ENCODE measurements at regions not wholly inside any gene's neighbourhood (a gene's known extent, or its start where the extent isn't known, plus 50 kb on each side); places are given as distances from the start of the nearest gene placed in this dataset.

DNA sequence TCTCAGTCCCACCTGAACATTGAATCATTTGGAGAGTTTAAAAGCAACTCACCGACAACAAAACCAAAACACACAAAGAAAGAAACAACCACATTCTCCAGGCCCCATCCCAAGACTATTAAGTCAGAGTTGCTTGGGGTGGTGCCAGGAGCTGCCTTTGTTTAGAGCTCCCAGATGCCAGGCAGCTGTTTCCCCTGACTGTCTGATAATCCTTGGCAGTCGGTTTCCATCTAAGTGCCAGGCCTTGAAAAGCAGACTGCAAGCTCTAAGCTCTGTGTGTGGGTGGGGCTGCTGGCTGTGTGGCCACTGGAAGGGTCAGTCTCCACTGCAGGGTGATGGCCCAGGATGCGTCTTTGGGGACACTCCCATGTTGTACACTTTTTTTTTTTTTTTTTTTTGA, 255.3 kb upstream of the AGAP1 start:
- Mint-ChIP-seq H3K4me1 (0 out of 3 replicates have a peak, but pooled peaks cover 2% of the 10 kb centered on the region), H3K4me3 (no peak overlapping the region), H3K27me3 (ENCODE audit: insufficient read depth, low read depth, poor library complexity) (peaks cover 2% of the 10 kb centered on the region), H3K36me3 (ENCODE audit: low read depth) (no peaks in the 10 kb centered on the region), H3K27ac (no peak overlapping the region), H3K9me3 (no peaks in the 10 kb centered on the region)
- ATAC-seq (no peak), DNase-seq (ENCODE audit: low spot score) (no peak)
- Histone ChIP-seq H3K79me2 (replicated peaks; ENCODE audit: insufficient read depth) (no peaks in the 10 kb centered on the region), H3K27ac (ENCODE audit: low read depth) (no peak overlapping the region), H2AFZ (no peak overlapping the region; the same call in 1 of the 2 replicates), H4K20me1 (replicated peaks; ENCODE audit: insufficient read depth) (no peaks in the 10 kb centered on the region), H3K4me1 (ENCODE audit: insufficient read depth) (no peaks in the 10 kb centered on the region), H3K27me3 (ENCODE audit: insufficient read depth) (no peaks in the 10 kb centered on the region), H3K9me2 (ENCODE audit: insufficient read depth) (no peaks in the 10 kb centered on the region), H3F3A (replicated peaks; ENCODE audit: low read depth) (no peaks in the 10 kb centered on the region), H3K4me2 (no peak overlapping the region), H3K4me3 (no peak overlapping the region), H3K36me3 (ENCODE audit: insufficient read depth) (no peaks in the 10 kb centered on the region)
- no peak for TF ChIP-seq CREB1 (CRISPR knock-in tag; IDR thresholded peaks at IDR 0.05; ENCODE audit: low read depth)
- no peak for TF ChIP-seq NANOG (IDR thresholded peaks at IDR 0.05; ENCODE audit: borderline replicate concordance)
- no peak for TF ChIP-seq JUNB (IDR thresholded peaks at IDR 0.05; ENCODE audit: unreplicated experiment)
- TF ChIP-seq, protein P1, sequence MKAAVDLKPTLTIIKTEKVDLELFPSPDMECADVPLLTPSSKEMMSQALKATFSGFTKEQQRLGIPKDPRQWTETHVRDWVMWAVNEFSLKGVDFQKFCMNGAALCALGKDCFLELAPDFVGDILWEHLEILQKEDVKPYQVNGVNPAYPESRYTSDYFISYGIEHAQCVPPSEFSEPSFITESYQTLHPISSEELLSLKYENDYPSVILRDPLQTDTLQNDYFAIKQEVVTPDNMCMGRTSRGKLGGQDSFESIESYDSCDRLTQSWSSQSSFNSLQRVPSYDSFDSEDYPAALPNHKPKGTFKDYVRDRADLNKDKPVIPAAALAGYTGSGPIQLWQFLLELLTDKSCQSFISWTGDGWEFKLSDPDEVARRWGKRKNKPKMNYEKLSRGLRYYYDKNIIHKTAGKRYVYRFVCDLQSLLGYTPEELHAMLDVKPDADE (IDR thresholded peaks at IDR 0.05) = no peak
- no peak for TF ChIP-seq REST (IDR thresholded peaks at IDR 0.05; ENCODE audit: unreplicated experiment)
- no peak for TF ChIP-seq EZH2phosphoT487 (IDR thresholded peaks at IDR 0.05; ENCODE audit: unreplicated experiment)
- TF ChIP-seq STAT1 (IDR thresholded peaks at IDR 0.05; ENCODE audit: unreplicated experiment) = no peak
- TF ChIP-seq, protein P2, sequence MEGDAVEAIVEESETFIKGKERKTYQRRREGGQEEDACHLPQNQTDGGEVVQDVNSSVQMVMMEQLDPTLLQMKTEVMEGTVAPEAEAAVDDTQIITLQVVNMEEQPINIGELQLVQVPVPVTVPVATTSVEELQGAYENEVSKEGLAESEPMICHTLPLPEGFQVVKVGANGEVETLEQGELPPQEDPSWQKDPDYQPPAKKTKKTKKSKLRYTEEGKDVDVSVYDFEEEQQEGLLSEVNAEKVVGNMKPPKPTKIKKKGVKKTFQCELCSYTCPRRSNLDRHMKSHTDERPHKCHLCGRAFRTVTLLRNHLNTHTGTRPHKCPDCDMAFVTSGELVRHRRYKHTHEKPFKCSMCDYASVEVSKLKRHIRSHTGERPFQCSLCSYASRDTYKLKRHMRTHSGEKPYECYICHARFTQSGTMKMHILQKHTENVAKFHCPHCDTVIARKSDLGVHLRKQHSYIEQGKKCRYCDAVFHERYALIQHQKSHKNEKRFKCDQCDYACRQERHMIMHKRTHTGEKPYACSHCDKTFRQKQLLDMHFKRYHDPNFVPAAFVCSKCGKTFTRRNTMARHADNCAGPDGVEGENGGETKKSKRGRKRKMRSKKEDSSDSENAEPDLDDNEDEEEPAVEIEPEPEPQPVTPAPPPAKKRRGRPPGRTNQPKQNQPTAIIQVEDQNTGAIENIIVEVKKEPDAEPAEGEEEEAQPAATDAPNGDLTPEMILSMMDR (conservative IDR thresholded peaks at IDR 0.05; ENCODE audit: low read depth in 2 of 2) = no peak

DNA sequence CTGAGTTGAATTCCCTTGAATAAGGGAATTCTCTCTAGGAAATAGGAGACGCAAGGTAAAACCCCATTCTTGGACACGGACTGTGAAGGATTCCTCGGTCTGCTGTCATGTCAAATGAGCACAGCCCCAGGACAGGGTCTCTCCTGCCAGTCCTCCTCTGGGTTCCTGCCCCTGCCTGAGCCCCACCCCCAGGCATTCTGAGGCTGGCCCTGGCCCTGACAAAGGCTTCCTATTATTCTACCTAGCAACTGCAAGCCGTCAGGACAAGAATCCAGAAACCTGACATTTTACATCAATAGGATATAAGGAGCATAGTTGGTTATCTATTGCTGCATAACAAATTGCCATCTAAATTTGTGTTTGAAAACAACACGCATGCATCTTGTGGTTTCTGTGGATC, 253.3 kb upstream of the AGAP1 start:
- no peaks in the 10 kb centered on the region for H3K36me3 ChIP-seq (ENCODE audit: insufficient read depth)
- H3K4me1 Mint-ChIP-seq = 0 out of 3 replicates have a peak, but pooled peaks cover 2% of the 10 kb centered on the region
- no peak overlapping the region for H2AFZ ChIP-seq
- H3K36me3 Mint-ChIP-seq (ENCODE audit: low read depth) = no peaks in the 10 kb centered on the region
- no peaks in the 10 kb centered on the region for H4K20me1 ChIP-seq (replicated peaks; ENCODE audit: insufficient read depth)
- H3K27ac Mint-ChIP-seq = no peak overlapping the region
- DNase-seq (ENCODE audit: low spot score) = no peak
- H3K4me3 Mint-ChIP-seq = no peak overlapping the region
- no peaks in the 10 kb centered on the region for H3K4me1 ChIP-seq (ENCODE audit: insufficient read depth)
- H3K4me2 ChIP-seq = no peak overlapping the region
- no peaks in the 10 kb centered on the region for H3F3A ChIP-seq (replicated peaks; ENCODE audit: low read depth)
- no peaks in the 10 kb centered on the region for H3K79me2 ChIP-seq (replicated peaks; ENCODE audit: insufficient read depth)
- no peaks in the 10 kb centered on the region for H3K9me2 ChIP-seq (ENCODE audit: insufficient read depth)
- peaks cover 4% of the 10 kb centered on the region for H3K27me3 Mint-ChIP-seq (ENCODE audit: insufficient read depth, low read depth, poor library complexity)
- H3K4me3 ChIP-seq = no peak overlapping the region
- H3K27ac ChIP-seq (ENCODE audit: low read depth) = no peak overlapping the region
- no peaks in the 10 kb centered on the region for H3K9me3 Mint-ChIP-seq
- ATAC-seq = peak; percentile 41; the same call in 2 of the 3 replicates
- no peaks in the 10 kb centered on the region for H3K27me3 ChIP-seq (ENCODE audit: insufficient read depth)
- TF ChIP-seq EZH2phosphoT487 (IDR thresholded peaks at IDR 0.05; ENCODE audit: unreplicated experiment) (no peak), REST (IDR thresholded peaks at IDR 0.05; ENCODE audit: unreplicated experiment) (no peak), EZH2 (IDR thresholded peaks at IDR 0.05; ENCODE audit: low read depth, unreplicated experiment) (no peak)
- TF ChIP-seq, protein P1 (IDR thresholded peaks at IDR 0.05) = no peak

Measured in GM23338 (cell line).